GM19238 (cell line): ENCODE measurements at regions not wholly inside any gene's neighbourhood (a gene's known extent, or its start where the extent isn't known, plus 50 kb on each side); places are given as distances from the start of the nearest gene placed in this dataset.

Experiments used
- DNase-seq: peaks from one replicate; pipeline ENCODE4 v3.0.0; 2011; ENCODE audit warnings: low spot score; ENCODE audit not compliant: insufficient read length

GRCh38 chr12:98059659-98060343 lies 455.6 kb upstream of the TMPO start:
- DNase-seq = no peak

- no peak for DNase-seq
Observed at GRCh38 chr12:98060411-98060810, 455.0 kb upstream of the TMPO start.

GRCh38 chr12:98062464-98063245 lies 452.7 kb upstream of the TMPO start:
- no peak for DNase-seq

GRCh38 chr12:98064501-98064900 lies 450.9 kb upstream of the TMPO start:
- DNase-seq = no peak

- DNase-seq = no peak
Observed at GRCh38 chr12:98067795-98068194, 447.6 kb upstream of the TMPO start.

- no peak for DNase-seq
Observed at GRCh38 chr12:98073610-98074009, 441.8 kb upstream of the TMPO start.

GRCh38 chr12:98074286-98074685 lies 441.1 kb upstream of the TMPO start:
- no peak for DNase-seq

GRCh38 chr12:98084391-98084790 lies 431.0 kb upstream of the TMPO start:
- DNase-seq = no peak

GRCh38 chr12:98085046-98085755 lies 430.2 kb upstream of the TMPO start:
- DNase-seq = no peak

GRCh38 chr12:98090731-98091130 lies 424.7 kb upstream of the TMPO start:
- DNase-seq = no peak

GRCh38 chr12:98096436-98096835 lies 419.0 kb upstream of the TMPO start:
- DNase-seq = no peak

GRCh38 chr12:98106031-98106683 lies 409.2 kb upstream of the TMPO start:
- DNase-seq = no peak

GRCh38 chr12:98109266-98109665 lies 406.1 kb upstream of the TMPO start:
- no peak for DNase-seq

- DNase-seq = no peak
Observed at GRCh38 chr12:98110536-98110935, 404.9 kb upstream of the TMPO start.

- no peak for DNase-seq
Observed at GRCh38 chr12:98113548-98113947, 401.8 kb upstream of the TMPO start.

GRCh38 chr12:98121963-98122362 lies 393.4 kb upstream of the TMPO start:
- no peak for DNase-seq

GRCh38 chr12:98123021-98123461 lies 392.3 kb upstream of the TMPO start:
- DNase-seq = no peak

GRCh38 chr12:98126637-98127335 lies 388.6 kb upstream of the TMPO start:
- no peak for DNase-seq

- DNase-seq = no peak
Observed at GRCh38 chr12:98127336-98127679, 388.1 kb upstream of the TMPO start.

GRCh38 chr12:98127854-98128253 lies 387.5 kb upstream of the TMPO start:
- DNase-seq = no peak

- DNase-seq = no peak
Observed at GRCh38 chr12:98136544-98136943, 378.8 kb upstream of the TMPO start.
